D721Med (cell line): ENCODE measurements at regions not wholly inside any gene's neighbourhood (a gene's known extent, or its start where the extent isn't known, plus 50 kb on each side); places are given as distances from the start of the nearest gene placed in this dataset.

Source experiments
- DNase-seq: peaks from one replicate; pipeline ENCODE4 v3.0.0; 2011; ENCODE audit warnings: low spot score; ENCODE audit not compliant: insufficient read length
- FAIRE-seq: peaks from 2 replicates; lab custom pipeline; 2011; peaks lifted over from hg19 to GRCh38; lab: Jason Lieb, UNC
- TF ChIP-seq, protein P1 (sequence below): IDR thresholded peaks from 2 replicates; pipeline ENCODE4 v1.5.1; 2012; ENCODE audit warnings: mild to moderate bottlenecking, control low read depth; ENCODE audit not compliant: insufficient read depth; ENCODE audit errors: missing control alignments

DNA sequence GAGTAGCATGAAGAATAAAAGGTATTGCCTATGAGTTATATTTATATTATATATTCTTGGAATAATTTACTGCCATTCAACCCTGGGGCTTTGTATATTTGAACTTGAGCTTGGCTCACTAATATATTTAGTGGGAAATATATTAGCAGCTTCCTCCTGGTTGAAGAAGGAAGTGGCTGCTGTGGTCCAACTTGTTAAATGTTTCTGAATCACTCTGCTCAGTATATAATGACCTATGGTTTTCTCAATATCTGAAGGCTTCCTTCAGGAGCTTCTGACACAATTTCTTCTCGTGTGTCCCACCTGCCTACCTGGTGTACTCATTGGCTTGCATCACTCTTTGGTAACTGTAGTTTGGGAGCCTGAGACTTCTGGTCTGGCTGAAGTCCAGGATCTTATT, 646.4 kb downstream of the TBC1D4 start:
- FAIRE-seq = no peak
- TF ChIP-seq, protein P1, sequence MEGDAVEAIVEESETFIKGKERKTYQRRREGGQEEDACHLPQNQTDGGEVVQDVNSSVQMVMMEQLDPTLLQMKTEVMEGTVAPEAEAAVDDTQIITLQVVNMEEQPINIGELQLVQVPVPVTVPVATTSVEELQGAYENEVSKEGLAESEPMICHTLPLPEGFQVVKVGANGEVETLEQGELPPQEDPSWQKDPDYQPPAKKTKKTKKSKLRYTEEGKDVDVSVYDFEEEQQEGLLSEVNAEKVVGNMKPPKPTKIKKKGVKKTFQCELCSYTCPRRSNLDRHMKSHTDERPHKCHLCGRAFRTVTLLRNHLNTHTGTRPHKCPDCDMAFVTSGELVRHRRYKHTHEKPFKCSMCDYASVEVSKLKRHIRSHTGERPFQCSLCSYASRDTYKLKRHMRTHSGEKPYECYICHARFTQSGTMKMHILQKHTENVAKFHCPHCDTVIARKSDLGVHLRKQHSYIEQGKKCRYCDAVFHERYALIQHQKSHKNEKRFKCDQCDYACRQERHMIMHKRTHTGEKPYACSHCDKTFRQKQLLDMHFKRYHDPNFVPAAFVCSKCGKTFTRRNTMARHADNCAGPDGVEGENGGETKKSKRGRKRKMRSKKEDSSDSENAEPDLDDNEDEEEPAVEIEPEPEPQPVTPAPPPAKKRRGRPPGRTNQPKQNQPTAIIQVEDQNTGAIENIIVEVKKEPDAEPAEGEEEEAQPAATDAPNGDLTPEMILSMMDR = no peak
- DNase-seq = no peak

- TF ChIP-seq, protein P1 = no peak
- no peak for FAIRE-seq
- DNase-seq = no peak
These were observed 656.1 kb downstream of the TBC1D4 start for GRCh38 chr13:74825938-74826246.

- FAIRE-seq (no peak), DNase-seq (no peak)
- TF ChIP-seq, protein P1 = no peak
These were observed 656.6 kb downstream of the TBC1D4 start for GRCh38 chr13:74825152-74825937.

DNA sequence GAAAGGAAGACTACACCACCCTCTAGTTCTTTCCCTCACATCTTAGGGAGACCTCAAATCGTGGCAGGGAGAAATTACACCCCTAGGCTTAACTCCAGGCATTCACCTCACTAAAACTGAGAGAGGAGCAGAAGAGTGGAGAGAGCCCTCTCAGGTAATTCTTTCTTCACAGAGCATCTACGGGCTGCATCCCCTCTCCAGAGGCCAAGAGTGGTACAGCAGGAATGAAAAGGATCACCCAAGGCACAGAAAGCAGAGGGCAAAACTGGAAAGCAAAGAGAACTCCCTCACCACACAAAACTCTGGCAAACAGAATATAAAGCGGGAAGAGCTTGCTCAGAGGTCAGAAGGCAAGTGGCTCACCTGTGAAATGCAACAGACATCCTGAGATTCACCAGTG, 661.2 kb downstream of the TBC1D4 start:
- DNase-seq (no peak), FAIRE-seq (no peak)
- TF ChIP-seq, protein P1 = no peak

- TF ChIP-seq, protein P1 = no peak
- DNase-seq (no peak), FAIRE-seq (no peak)
These were observed 662.4 kb downstream of the TBC1D4 start for GRCh38 chr13:74819549-74819948.

- TF ChIP-seq, protein P1 = no peak
- FAIRE-seq = no peak
These were observed 665.2 kb downstream of the TBC1D4 start for GRCh38 chr13:74816737-74817136.

GRCh38 chr13:74796157-74796556, 662.0 kb upstream of the KLF12 start:
- DNase-seq (no peak), FAIRE-seq (no peak)
- TF ChIP-seq, protein P1 = no peak

More at GRCh38 chr13:74816737-74817136, 665.2 kb downstream of the TBC1D4 start:
- DNase-seq = no peak
